NB4 (cell line): ENCODE measurements at regions not wholly inside any gene's neighbourhood (a gene's known extent, or its start where the extent isn't known, plus 50 kb on each side); places are given as distances from the start of the nearest gene placed in this dataset.

Source experiments
- CTCF ChIP-seq: IDR thresholded peaks from one replicate; pipeline ENCODE4 v1.5.1; 2012; ENCODE audit warnings: low read depth, low read length
- MAX ChIP-seq: IDR thresholded peaks from 2 replicates; pipeline ENCODE4 v1.6.1; 2011; ENCODE audit warnings: low read depth, low read length
- MYC ChIP-seq: IDR thresholded peaks from 2 replicates; pipeline ENCODE4 v1.6.1; 2011; ENCODE audit warnings: low read depth, low read length
- POLR2A ChIP-seq: IDR thresholded peaks from 2 replicates; pipeline ENCODE4 v1.6.1; 2011; ENCODE audit warnings: mild to moderate bottlenecking; ENCODE audit not compliant: insufficient read length; ENCODE audit errors: extremely low read depth

- TF ChIP-seq CTCF (no peak), POLR2A (no peak), MAX (no peak), MYC (no peak)
Measured at GRCh38 chr1:188557053-188557452, 1728.3 kb downstream of the PLA2G4A start.
